NCI-H69 (cell line): ENCODE measurements at regions not wholly inside any gene's neighbourhood (a gene's known extent, or its start where the extent isn't known, plus 50 kb on each side); places are given as distances from the start of the nearest gene placed in this dataset.
"Not testable (repeated sequence)": the region's sequence is repeated elsewhere in the genome, so short reads cannot be mapped to it uniquely, and the experiment has no call there.

Experiments
- DNase-seq: peaks from one replicate; lab custom pipeline; 2025; lab: John Stamatoyannopoulos, UW

DNA sequence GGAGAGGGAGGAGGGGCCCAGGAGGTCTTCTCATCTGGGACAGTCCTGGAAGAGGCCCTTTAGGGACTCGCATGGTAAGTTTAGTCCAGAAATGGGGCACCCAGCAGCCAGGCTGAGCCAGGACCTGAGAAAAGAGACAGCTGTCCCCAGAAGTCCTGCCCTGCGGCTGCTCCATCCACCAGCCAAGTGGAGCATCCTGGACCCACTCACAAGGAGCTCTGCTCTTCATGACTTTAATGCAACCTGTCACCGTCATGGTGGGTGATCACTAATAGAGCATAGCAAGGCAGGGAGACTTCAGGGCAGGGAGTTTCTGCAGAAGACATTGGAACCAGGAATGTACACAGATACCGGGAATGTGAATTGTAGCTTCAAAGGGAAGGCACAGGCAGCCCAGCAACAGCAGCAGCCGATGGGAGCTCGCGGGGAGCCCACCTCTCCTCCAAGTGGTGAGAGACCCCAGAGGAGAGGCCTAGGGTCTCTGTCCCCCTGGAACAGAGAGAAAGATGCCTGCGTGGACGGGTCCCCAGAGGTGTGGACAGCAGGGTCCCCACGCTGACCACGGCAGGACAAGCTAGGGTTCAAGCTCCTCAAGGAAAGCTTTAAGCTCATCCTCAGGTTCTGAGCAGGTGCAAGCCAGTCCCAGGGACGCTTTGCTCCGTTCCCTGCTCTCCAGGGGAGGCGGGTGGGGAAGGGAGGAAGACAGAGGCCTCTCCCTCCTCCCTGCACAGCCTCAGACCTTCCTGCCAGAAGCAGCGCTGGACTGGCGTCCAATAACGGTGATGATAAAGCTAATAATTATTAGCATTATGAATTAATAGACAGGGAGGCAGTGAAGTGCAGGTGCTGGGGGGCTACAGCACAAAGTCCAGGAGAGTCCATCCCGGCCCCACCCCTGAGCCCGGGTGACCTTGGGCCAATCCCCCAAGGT, 335.3 kb downstream of the ADGRD1 start:
- not testable (repeated sequence) for DNase-seq

GRCh38 chr12:131289807-131290206, 336.1 kb downstream of the ADGRD1 start:
- not testable (repeated sequence) for DNase-seq

DNA sequence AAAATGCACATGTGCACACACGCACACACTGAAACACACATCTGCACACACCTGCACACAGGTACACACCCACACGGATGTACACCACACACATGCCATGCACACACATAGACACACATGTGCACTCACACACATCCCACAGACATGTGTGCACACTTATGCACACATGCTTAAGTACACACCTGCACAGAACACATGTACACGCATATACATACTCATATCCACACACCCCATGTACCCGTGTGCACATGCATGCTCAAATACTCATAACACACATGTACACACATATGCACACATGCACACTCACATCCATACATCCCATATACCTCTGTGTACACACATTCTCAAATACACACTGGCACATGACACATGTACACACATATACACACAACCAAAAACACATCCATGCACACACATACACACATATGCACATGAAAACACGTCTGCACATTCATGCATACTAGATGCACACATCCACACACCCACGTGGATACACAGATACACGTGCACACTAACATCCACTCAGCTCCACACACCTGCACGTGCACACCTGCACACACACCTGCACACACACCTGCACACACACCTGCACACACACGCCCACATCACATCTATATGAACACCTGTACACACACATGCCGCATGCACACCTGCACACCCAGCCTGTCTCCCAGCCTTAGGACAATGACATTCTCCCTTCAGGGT, 336.7 kb downstream of the ADGRD1 start:
- no peak for DNase-seq

GRCh38 chr12:131293071-131294015, 339.6 kb downstream of the ADGRD1 start:
- not testable (repeated sequence) for DNase-seq

DNA sequence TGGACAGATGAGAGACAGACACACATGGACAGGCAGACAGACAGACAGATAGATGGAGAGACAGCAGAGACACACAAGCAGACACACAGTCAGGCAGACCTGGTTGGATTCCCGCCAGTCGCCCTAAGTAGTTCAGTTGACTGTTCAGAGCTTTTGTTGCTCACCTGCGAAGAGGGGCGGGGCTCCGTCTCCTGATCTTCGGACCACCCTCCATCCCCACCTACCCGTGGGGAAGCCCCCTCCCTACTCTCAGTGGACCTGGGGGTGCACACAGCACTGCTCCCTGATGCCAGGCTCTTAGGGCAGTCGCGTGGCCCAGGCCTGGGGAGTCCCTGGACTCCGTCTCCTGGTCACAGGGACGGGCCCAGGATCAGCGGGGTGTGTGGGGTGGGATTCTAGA, 341.0 kb downstream of the ADGRD1 start:
- not testable (repeated sequence) for DNase-seq

DNA sequence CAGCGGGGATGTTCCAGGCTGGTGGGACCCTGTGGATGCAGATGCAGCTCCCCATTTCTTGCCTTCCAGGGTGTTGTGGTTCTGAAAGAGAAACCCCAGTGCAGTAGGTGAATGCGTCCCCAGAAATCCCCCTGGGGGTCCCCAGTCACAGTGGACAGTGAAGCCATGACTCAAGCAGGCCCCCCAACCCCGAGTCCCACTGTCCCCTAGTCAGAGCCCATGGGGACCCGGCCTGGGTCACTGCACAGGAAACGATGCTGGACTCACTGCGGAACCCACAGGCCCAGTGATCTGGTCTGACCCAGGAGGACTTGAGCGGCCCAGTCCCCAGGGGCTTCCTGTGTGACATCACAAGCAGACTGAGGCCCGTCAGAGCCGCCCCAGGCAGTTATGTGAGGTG, 341.4 kb downstream of the ADGRD1 start:
- DNase-seq, result not testable (repeated sequence)

DNA sequence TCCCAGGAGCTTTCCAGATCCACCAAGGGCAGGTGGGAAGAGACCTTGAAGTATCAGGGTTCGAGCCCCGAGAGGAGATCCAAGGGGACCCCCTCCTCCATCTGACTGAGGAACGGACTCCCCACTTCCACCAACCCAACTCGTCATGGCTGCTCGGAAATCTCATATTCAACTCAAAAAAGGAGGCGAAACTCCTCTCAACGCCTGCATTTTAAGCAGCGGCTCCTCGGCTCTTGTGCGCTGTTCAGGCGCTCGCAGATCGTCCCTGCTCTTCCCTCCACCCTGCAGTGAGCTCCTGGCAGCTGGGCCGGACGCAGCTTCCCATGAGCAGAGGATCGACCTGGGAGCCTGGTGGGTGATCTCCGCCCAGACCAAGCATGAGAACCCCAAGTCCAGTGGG, 341.9 kb downstream of the ADGRD1 start:
- not testable (repeated sequence) for DNase-seq

GRCh38 chr12:131296136-131296535, 342.4 kb downstream of the ADGRD1 start:
- not testable (repeated sequence) for DNase-seq

- DNase-seq, result not testable (repeated sequence)
These were observed 342.9 kb downstream of the ADGRD1 start for GRCh38 chr12:131296651-131297050.

DNA sequence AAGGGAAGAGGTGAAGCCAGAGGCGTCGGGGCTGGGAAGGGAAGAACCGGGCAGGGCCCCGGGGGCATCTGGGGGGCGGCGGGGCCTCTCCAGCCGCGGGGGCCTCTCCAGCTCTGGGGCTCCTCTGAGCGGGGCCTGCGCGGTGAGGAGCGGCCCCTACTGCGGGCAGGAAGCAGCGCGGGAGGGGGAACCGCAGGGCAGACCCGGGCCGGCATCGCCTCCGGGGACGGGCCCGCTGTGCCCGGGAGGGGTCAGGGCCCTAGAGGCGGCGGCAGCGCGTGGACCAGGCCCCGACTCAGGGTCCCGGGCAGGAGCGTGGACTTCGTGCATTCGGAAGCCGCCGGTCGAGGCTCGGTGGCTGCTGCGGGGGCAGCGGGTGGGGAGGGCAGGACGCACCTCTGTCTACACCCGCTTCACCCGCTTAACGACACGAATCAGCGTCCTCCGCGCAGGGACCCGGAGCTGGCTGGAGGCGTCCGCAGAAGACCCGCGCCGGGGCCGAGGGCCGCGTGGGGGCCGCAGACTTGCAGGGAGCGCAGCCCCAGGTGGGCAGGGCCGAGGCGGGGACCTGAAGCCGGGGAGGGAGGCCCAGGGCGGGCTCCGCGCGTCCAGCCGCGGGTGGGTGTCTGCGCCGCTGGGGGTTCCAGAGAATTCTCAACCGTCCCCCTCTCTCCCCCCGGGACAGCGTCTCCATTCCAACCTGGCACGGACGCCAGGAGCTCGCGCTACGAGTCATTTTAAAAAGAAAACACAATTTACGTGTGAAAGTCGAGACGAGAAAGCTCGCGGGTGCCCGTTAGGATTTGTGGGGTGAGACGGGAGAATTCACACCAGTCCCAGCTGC, 345.0 kb downstream of the ADGRD1 start:
- not testable (repeated sequence) for DNase-seq

GRCh38 chr12:131299370-131299701, 345.6 kb downstream of the ADGRD1 start:
- DNase-seq, result not testable (repeated sequence)

DNA sequence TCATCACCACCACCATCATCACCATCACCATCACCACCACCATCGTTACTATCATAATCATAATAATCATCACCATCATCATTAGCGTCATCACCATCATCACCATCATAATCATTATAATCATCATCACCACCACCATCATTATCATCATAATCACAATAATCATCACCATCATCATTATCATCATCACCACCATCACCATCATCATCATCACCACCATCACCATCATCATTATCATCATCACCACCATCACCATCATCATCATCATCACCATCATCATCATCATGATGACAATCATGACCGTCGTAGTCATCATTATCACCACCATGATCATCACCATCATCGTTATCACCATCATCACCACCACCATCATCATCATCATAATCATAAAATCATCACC, 349.9 kb downstream of the ADGRD1 start:
- not testable (repeated sequence) for DNase-seq

DNA sequence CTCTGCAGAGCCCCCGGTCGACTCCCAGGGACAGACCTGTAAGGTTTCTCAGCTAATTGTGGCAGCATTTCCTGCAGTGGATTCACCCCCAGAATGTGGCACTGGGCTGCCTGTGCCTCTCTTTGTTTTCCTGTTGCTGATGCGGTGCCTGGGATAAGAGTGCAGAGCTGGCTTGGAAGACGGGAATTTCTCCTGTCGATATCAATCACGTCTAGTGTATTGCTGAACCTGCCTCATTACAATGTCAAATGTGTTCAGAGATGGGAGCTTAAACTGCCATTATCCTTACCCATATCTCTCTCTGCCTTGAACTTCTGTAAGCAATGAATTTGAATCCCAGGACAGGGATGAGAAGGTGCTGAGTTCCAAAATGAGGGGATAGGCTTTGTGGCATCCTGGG, 350.9 kb downstream of the ADGRD1 start:
- DNase-seq, result not testable (repeated sequence)

GRCh38 chr12:131309700-131310099, 356.0 kb downstream of the ADGRD1 start:
- DNase-seq, result no peak

DNA sequence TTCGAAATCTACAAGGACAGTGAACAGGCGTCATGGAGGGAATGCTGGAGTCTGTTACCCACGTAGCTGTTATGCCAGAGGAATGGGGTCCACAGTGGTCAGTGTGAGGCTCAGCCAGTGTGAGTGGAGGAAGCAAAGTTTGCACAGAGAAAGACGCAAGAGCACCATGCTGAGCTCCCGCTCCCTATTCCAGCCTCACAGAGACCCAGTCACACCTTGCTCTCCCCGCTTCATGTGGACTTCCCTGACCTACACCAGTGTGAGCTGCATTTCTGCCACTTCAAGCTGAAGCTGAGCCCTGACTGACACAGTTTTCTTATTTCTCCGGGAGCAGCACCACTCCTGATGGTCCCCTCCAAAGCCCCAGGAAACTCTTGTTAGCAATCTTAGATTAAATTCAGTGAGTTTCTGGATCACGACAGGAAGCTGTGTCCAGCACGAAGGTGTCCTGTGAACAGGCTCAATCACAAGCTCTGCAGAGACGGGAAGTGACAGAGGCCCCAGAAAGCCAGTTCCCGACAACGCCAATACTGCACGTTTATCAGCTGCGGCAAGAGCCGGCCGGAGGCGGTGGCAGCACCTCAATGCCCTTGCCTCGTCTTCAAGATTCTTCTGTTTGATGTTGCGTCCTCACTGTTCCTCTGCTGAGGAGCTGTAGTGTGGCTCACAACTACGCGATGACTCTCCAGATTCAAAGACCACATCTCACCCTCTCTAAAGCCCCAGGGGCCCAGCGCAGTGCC, 356.7 kb downstream of the ADGRD1 start:
- not testable (repeated sequence) for DNase-seq

- not testable (repeated sequence) for DNase-seq
These were observed 357.6 kb downstream of the ADGRD1 start for GRCh38 chr12:131311279-131311722.

DNA sequence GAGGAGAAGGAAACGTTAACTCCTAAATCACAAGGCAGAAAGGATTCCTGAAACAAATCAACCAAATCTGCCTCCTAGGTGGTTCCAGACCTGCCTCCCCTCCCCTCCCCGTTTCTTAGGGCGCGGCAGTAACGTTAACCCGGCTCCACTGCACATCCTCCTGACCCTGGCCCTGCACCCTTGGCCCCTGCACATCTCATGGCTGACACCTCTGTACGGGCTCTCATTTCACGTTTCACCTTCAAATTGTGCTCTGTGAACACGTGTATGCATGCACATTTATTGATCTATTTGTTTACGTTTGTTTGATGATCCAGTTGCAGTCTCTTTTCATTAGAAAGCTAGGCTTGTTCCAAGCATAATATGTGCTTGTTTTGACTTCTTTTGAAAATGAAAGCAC, 358.1 kb downstream of the ADGRD1 start:
- DNase-seq, result no peak

DNA sequence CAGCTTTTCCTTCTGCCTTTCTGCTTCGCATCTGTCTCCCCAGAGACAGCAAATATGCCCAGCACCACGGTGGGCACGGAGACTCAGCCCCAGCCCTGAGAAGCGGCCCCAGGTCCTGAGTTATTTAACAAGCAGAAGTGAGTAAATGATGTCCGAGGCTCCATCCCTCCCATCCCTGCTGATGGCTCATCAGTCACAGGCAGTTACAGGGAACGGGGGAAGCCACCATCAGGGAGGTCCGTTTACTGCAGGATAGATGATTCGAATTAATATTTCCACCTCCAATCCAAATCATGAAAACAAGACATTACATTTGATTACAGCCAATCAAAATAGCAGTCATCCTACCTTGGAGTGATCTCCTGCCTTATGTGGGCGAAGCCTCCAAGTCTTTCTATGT, 358.7 kb downstream of the ADGRD1 start:
- DNase-seq, result not testable (repeated sequence)

- no peak for DNase-seq
These were observed 359.3 kb downstream of the ADGRD1 start for GRCh38 chr12:131312793-131313545.
